ENCODE measurements at regions not wholly inside any gene's neighbourhood (a gene's known extent, or its start where the extent isn't known, plus 50 kb on each side); places are given as distances from the start of the nearest gene placed in this dataset.

GRCh38 chr21:14748662-14749061, 202.5 kb upstream of the SAMSN1 start:
- TF ChIP-seq CTCF (IDR thresholded peaks at IDR 0.05; ENCODE audit: poor library complexity), result no peak
- no peak for TF ChIP-seq EZH2 (IDR thresholded peaks at IDR 0.05; ENCODE audit: borderline replicate concordance)
- TF ChIP-seq EZH2phosphoT487 (IDR thresholded peaks at IDR 0.05; ENCODE audit: low read depth, severe bottlenecking, unreplicated experiment), result no peak

Measured in hepatocyte (in vitro differentiated cells).